Mesendoderm (in vitro differentiated cells): ENCODE measurements at regions not wholly inside any gene's neighbourhood (a gene's known extent, or its start where the extent isn't known, plus 50 kb on each side); places are given as distances from the start of the nearest gene placed in this dataset.

Experiments
- DNase-seq: peaks from one replicate; pipeline ENCODE4 v3.0.0; 2013
- H2AK5ac ChIP-seq: 2 replicates; pipeline ENCODE4 v1.6.1; 2013; ENCODE audit warnings: low read length, inconsistent platforms
- H2BK120ac ChIP-seq: 2 replicates; pipeline ENCODE4 v1.6.1; 2013; ENCODE audit warnings: low read depth, mild to moderate bottlenecking, low read length, moderate library complexity, mixed read lengths
- H2BK15ac ChIP-seq: replicated peaks from 2 replicates; pipeline ENCODE4 v1.6.1; 2013; ENCODE audit warnings: low read depth, mild to moderate bottlenecking, moderate library complexity
- H2BK5ac ChIP-seq: 2 replicates; pipeline ENCODE4 v1.6.1; 2013; ENCODE audit warnings: low read length, inconsistent platforms
- H3K18ac ChIP-seq: 2 replicates; pipeline ENCODE4 v1.6.1; 2013; ENCODE audit warnings: mild to moderate bottlenecking, low read length, mixed read lengths
- H3K23ac ChIP-seq: one replicate; pipeline ENCODE4 v1.6.1; 2013; ENCODE audit warnings: low read length
- H3K27ac ChIP-seq: 2 replicates; pipeline ENCODE4 v1.5.1; 2013; ENCODE audit warnings: low read depth, mild to moderate bottlenecking, inconsistent platforms, low read length, moderate library complexity
- H3K27me3 ChIP-seq: 2 replicates; pipeline ENCODE4 v1.6.1; 2013; ENCODE audit warnings: low read length, control low read depth, mild to moderate bottlenecking, inconsistent platforms; ENCODE audit not compliant: insufficient read depth, poor library complexity
- H3K36me3 ChIP-seq: 2 replicates; pipeline ENCODE4 v1.6.1; 2013; ENCODE audit warnings: low read length, inconsistent platforms; ENCODE audit not compliant: control insufficient read depth, insufficient read depth
- H3K4ac ChIP-seq: one replicate; pipeline ENCODE4 v1.6.1; 2013; ENCODE audit warnings: low read depth, mild to moderate bottlenecking, low read length, moderate library complexity
- H3K4me1 ChIP-seq: 2 replicates; pipeline ENCODE4 v1.6.1; 2013; ENCODE audit warnings: low read depth, low read length, inconsistent platforms; ENCODE audit not compliant: control insufficient read depth
- H3K4me2 ChIP-seq: 2 replicates; pipeline ENCODE4 v1.6.1; 2013; ENCODE audit warnings: low read length
- H3K4me3 ChIP-seq: 2 replicates; pipeline ENCODE4 v1.5.1; 2013; ENCODE audit warnings: mild to moderate bottlenecking, low read length
- H3K56ac ChIP-seq: one replicate; pipeline ENCODE4 v1.6.1; 2013; ENCODE audit warnings: low read length
- H3K79me1 ChIP-seq: 2 replicates; pipeline ENCODE4 v1.6.1; 2013; ENCODE audit warnings: low read length, inconsistent platforms
- H3K79me2 ChIP-seq: 2 replicates; pipeline ENCODE4 v1.6.1; 2013; ENCODE audit warnings: mild to moderate bottlenecking, low read length; ENCODE audit not compliant: control insufficient read depth, insufficient read depth
- H3K9ac ChIP-seq: 2 replicates; pipeline ENCODE4 v1.6.1; 2013; ENCODE audit warnings: low read length, inconsistent platforms
- H4K5ac ChIP-seq: one replicate; pipeline ENCODE4 v1.6.1; 2013; ENCODE audit warnings: low read length
- H4K8ac ChIP-seq: one replicate; pipeline ENCODE4 v1.6.1; 2013; ENCODE audit warnings: low read depth, mild to moderate bottlenecking, control low read depth, low read length, moderate library complexity
- WGBS: extraction: QIAGEN DNeasy Blood & Tissue Kit; methylation state at CpG from one replicate; pipeline ENCODE4 v1.1.7; 2013; ENCODE audit warnings: low lambda C conversion rate, missing lambda C conversion rate; ENCODE audit not compliant: insufficient coverage; ENCODE audit errors: extremely low coverage; 5-methylcytosine and 5-hydroxymethylcytosine counted together

GRCh38 chr3:181660337-181660736 is 51.4 kb upstream of the SOX2 start:
- Histone ChIP-seq H3K27ac (no peak overlapping the region), H2AK5ac (no peak overlapping the region), H2BK120ac (no peak overlapping the region), H4K8ac (no peak overlapping the region), H3K18ac (no peak overlapping the region), H2BK15ac (no peak overlapping the region), H3K56ac (no peak overlapping the region), H3K79me1 (no peaks in the 10 kb centered on the region), H2BK5ac (no peak overlapping the region), H3K4me2 (no peak overlapping the region), H3K23ac (no peak overlapping the region), H3K4me3 (no peak overlapping the region), H3K79me2 (no peaks in the 10 kb centered on the region), H3K4me1 (no peaks in the 10 kb centered on the region), H3K4ac (no peak overlapping the region), H3K36me3 (no peaks in the 10 kb centered on the region), H3K9ac (no peak overlapping the region), H3K27me3 (no peaks in the 10 kb centered on the region), H4K5ac (no peak overlapping the region)
- WGBS: no CpG with 5 or more reads among the region's 2 CpGs
- no peak for DNase-seq

- WGBS: no CpG with 5 or more reads among the region's 1 CpG
- Histone ChIP-seq H3K4me2 (no peak overlapping the region), H3K79me1 (no peaks in the 10 kb centered on the region), H4K8ac (no peak overlapping the region), H2BK120ac (no peak overlapping the region), H3K27me3 (no peaks in the 10 kb centered on the region), H3K27ac (no peak overlapping the region), H2BK15ac (no peak overlapping the region), H3K23ac (no peak overlapping the region), H3K56ac (no peak overlapping the region), H3K4me3 (no peak overlapping the region), H3K18ac (no peak overlapping the region), H3K4ac (no peak overlapping the region), H3K79me2 (no peaks in the 10 kb centered on the region), H3K4me1 (no peaks in the 10 kb centered on the region), H2AK5ac (no peak overlapping the region), H3K9ac (no peak overlapping the region), H2BK5ac (no peak overlapping the region), H4K5ac (no peak overlapping the region), H3K36me3 (no peaks in the 10 kb centered on the region)
- no peak for DNase-seq
Measured at GRCh38 chr3:181637456-181637855, 74.3 kb upstream of the SOX2 start.

- no peak overlapping the region for H3K4me2 ChIP-seq
- no peaks in the 10 kb centered on the region for H3K79me1 ChIP-seq
- WGBS: no CpG with 5 or more reads among the region's 4 CpGs
- H3K9ac ChIP-seq: no peak overlapping the region
- H3K56ac ChIP-seq: no peak overlapping the region
- H3K4me1 ChIP-seq: no peaks in the 10 kb centered on the region
- no peak overlapping the region for H3K27ac ChIP-seq
- no peak overlapping the region for H2BK5ac ChIP-seq
- no peak overlapping the region for H4K5ac ChIP-seq
- no peaks in the 10 kb centered on the region for H3K27me3 ChIP-seq
- H3K4ac ChIP-seq: no peak overlapping the region
- DNase-seq: no peak
- H3K18ac ChIP-seq: no peak overlapping the region
- no peak overlapping the region for H3K23ac ChIP-seq
- no peak overlapping the region for H2BK15ac ChIP-seq
- H4K8ac ChIP-seq: no peak overlapping the region
- no peak overlapping the region for H2AK5ac ChIP-seq
- no peak overlapping the region for H3K4me3 ChIP-seq
- no peaks in the 10 kb centered on the region for H3K79me2 ChIP-seq
- no peak overlapping the region for H2BK120ac ChIP-seq
- no peaks in the 10 kb centered on the region for H3K36me3 ChIP-seq
Measured at GRCh38 chr3:181637056-181637455, 74.7 kb upstream of the SOX2 start.

- no peak overlapping the region for H2BK15ac ChIP-seq
- H3K79me2 ChIP-seq: no peaks in the 10 kb centered on the region
- no peaks in the 10 kb centered on the region for H3K4me1 ChIP-seq
- no peak overlapping the region for H3K4me2 ChIP-seq
- no peak overlapping the region for H3K56ac ChIP-seq
- H3K23ac ChIP-seq: no peak overlapping the region
- no peak overlapping the region for H3K27ac ChIP-seq
- H2BK5ac ChIP-seq: no peak overlapping the region
- no peak overlapping the region for H4K5ac ChIP-seq
- no peak for DNase-seq
- no peak overlapping the region for H3K4me3 ChIP-seq
- H3K79me1 ChIP-seq: no peaks in the 10 kb centered on the region
- no peak overlapping the region for H2BK120ac ChIP-seq
- H2AK5ac ChIP-seq: no peak overlapping the region
- no peaks in the 10 kb centered on the region for H3K36me3 ChIP-seq
- no peak overlapping the region for H3K18ac ChIP-seq
- no peak overlapping the region for H4K8ac ChIP-seq
- H3K9ac ChIP-seq: no peak overlapping the region
- no CpG with 5 or more reads among the region's 4 CpGs for WGBS
- no peak overlapping the region for H3K4ac ChIP-seq
- H3K27me3 ChIP-seq: no peaks in the 10 kb centered on the region
Measured at GRCh38 chr3:181635141-181635540, 76.6 kb upstream of the SOX2 start.

GRCh38 chr3:181633556-181633955 is 78.2 kb upstream of the SOX2 start:
- Histone ChIP-seq H3K4me2 (no peak overlapping the region), H3K4me3 (no peak overlapping the region), H3K56ac (no peak overlapping the region), H3K9ac (no peak overlapping the region), H3K4ac (no peak overlapping the region), H4K5ac (no peak overlapping the region), H3K4me1 (no peaks in the 10 kb centered on the region), H3K79me1 (no peaks in the 10 kb centered on the region), H3K27ac (no peak overlapping the region), H3K27me3 (no peaks in the 10 kb centered on the region), H2BK5ac (no peak overlapping the region), H4K8ac (no peak overlapping the region), H3K23ac (no peak overlapping the region), H3K18ac (no peak overlapping the region), H3K36me3 (no peaks in the 10 kb centered on the region), H2BK15ac (no peak overlapping the region), H2AK5ac (no peak overlapping the region), H3K79me2 (no peaks in the 10 kb centered on the region), H2BK120ac (no peak overlapping the region)
- DNase-seq: no peak
- WGBS: no CpG with 5 or more reads among the region's 7 CpGs

GRCh38 chr3:181631901-181632300 is 79.8 kb upstream of the SOX2 start:
- no peaks in the 10 kb centered on the region for H3K79me2 ChIP-seq
- no peak overlapping the region for H4K5ac ChIP-seq
- H3K27me3 ChIP-seq: no peaks in the 10 kb centered on the region
- no peak overlapping the region for H3K23ac ChIP-seq
- WGBS: no CpG with 5 or more reads among the region's 3 CpGs
- H2BK5ac ChIP-seq: no peak overlapping the region
- H3K4me1 ChIP-seq: no peaks in the 10 kb centered on the region
- H4K8ac ChIP-seq: no peak overlapping the region
- no peak overlapping the region for H3K27ac ChIP-seq
- no peak for DNase-seq
- H3K4ac ChIP-seq: no peak overlapping the region
- no peak overlapping the region for H2AK5ac ChIP-seq
- H3K56ac ChIP-seq: no peak overlapping the region
- H3K18ac ChIP-seq: no peak overlapping the region
- H3K4me2 ChIP-seq: no peak overlapping the region
- no peaks in the 10 kb centered on the region for H3K79me1 ChIP-seq
- H2BK15ac ChIP-seq: no peak overlapping the region
- no peak overlapping the region for H3K9ac ChIP-seq
- H3K4me3 ChIP-seq: no peak overlapping the region
- H2BK120ac ChIP-seq: no peak overlapping the region
- H3K36me3 ChIP-seq: no peaks in the 10 kb centered on the region
